ENCODE measurements at regions not wholly inside any gene's neighbourhood (a gene's known extent, or its start where the extent isn't known, plus 50 kb on each side); places are given as distances from the start of the nearest gene placed in this dataset.

DNA sequence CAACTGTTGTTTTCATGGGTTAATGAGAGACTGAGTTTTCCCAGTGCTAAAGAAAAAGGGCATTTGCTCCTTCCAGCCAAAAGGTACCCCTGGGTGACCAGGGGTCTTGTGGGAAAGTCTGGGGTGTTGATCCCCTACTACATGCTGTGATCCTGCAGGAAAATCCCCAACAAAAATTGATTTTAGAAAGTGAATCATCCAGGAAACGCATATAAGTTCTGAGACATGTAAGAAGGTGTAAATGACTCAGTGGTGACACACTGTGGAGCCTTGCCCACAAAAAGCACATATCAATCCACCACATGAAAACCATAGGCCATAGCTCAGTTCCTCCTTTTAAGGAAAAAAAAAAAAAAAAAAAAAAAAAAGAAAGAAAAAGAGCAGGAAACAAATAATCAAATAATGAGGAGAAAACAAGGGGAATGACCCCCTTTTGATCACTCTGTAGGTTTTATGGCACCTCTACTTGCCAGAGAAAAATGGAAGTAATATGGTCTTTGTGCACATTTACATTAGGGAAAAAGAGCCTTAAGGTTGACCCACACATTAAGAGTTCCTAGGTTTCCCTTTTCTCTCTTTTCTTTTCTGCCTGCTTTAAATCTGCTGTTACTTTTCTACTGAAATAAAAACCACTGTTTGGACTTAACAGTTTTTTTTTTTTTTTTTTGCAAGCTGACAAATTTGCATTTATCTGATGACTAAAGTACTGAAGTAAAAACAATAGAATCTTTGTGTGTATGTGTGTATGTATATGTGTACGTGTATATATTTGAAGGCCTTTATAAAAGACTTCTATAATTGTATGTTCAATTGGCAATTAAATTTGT lies 386.0 kb downstream of the KIF20B start:
- Mint-ChIP-seq H3K27me3 (no peaks in the 10 kb centered on the region), H3K27ac (no peak overlapping the region), H3K4me3 (no peak overlapping the region), H3K36me3 (ENCODE audit: low read depth) (no peaks in the 10 kb centered on the region), H3K9me3 (no peaks in the 10 kb centered on the region), H3K4me1 (ENCODE audit: low read depth) (no peaks in the 10 kb centered on the region)
- Histone ChIP-seq H3K9me3 (ENCODE audit: control insufficient read depth in 1 of 2, insufficient read depth in 1 of 2, low read length in 2 of 2) (no peaks in the 10 kb centered on the region), H3K4me3 (ENCODE audit: low read length) (no peak overlapping the region), H3K4me1 (ENCODE audit: insufficient read depth, low read length) (no peaks in the 10 kb centered on the region), H3K36me3 (ENCODE audit: insufficient read depth, low read length) (no peaks in the 10 kb centered on the region), H3K27ac (ENCODE audit: low read depth in 1 of 2, low read length in 2 of 2) (no peak overlapping the region), H3K27me3 (ENCODE audit: control insufficient read depth in 1 of 2, insufficient read depth in 2 of 2, low read length in 2 of 2) (no peaks in the 10 kb centered on the region)
- TF ChIP-seq, protein P1, sequence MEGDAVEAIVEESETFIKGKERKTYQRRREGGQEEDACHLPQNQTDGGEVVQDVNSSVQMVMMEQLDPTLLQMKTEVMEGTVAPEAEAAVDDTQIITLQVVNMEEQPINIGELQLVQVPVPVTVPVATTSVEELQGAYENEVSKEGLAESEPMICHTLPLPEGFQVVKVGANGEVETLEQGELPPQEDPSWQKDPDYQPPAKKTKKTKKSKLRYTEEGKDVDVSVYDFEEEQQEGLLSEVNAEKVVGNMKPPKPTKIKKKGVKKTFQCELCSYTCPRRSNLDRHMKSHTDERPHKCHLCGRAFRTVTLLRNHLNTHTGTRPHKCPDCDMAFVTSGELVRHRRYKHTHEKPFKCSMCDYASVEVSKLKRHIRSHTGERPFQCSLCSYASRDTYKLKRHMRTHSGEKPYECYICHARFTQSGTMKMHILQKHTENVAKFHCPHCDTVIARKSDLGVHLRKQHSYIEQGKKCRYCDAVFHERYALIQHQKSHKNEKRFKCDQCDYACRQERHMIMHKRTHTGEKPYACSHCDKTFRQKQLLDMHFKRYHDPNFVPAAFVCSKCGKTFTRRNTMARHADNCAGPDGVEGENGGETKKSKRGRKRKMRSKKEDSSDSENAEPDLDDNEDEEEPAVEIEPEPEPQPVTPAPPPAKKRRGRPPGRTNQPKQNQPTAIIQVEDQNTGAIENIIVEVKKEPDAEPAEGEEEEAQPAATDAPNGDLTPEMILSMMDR (IDR thresholded peaks at IDR 0.05): no peak
- intact Hi-C loops (cut with DNase I, micrococcal nuclease): no loop called here
- CTCF ChIA-PET: no interaction called here
- ATAC-seq (ENCODE audit: poor library complexity): no peak
- peak in 2 of 14 experiments; percentile 5 to 8 for DNase-seq
- POLR2A ChIA-PET: no interaction called here

DNA sequence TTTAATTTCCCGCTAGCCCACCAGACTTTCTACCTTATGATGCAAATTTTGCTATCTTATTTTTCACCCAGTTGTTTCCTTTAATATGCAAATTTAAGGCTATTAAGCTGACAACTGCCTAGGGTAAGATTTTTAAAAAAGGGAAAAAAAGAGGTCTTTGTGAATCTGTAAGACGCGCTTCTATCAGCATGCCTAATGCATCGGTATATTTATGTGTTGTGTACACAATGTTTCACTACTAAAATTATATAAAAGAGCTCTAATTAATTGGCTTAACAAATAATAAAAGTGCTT lies 386.6 kb downstream of the KIF20B start:
- H3K36me3 ChIP-seq (ENCODE audit: insufficient read depth, low read length): no peaks in the 10 kb centered on the region
- ChIA-PET CTCF (no interaction called here), POLR2A (no interaction called here)
- H3K4me1 ChIP-seq (ENCODE audit: insufficient read depth, low read length): no peaks in the 10 kb centered on the region
- no peaks in the 10 kb centered on the region for H3K9me3 ChIP-seq (ENCODE audit: control insufficient read depth in 1 of 2, insufficient read depth in 1 of 2, low read length in 2 of 2)
- Mint-ChIP-seq H3K9me3 (no peaks in the 10 kb centered on the region), H3K36me3 (ENCODE audit: low read depth) (no peaks in the 10 kb centered on the region), H3K27ac (no peak overlapping the region), H3K27me3 (no peaks in the 10 kb centered on the region), H3K4me3 (no peak overlapping the region), H3K4me1 (ENCODE audit: low read depth) (no peaks in the 10 kb centered on the region)
- intact Hi-C loops (cut with DNase I, micrococcal nuclease): no loop called here
- H3K27ac ChIP-seq (ENCODE audit: low read depth in 1 of 2, low read length in 2 of 2): no peak overlapping the region
- DNase-seq (no peak), ATAC-seq (ENCODE audit: poor library complexity) (no peak)
- TF ChIP-seq, protein P1 (IDR thresholded peaks at IDR 0.05): no peak
- no peaks in the 10 kb centered on the region for H3K27me3 ChIP-seq (ENCODE audit: control insufficient read depth in 1 of 2, insufficient read depth in 2 of 2, low read length in 2 of 2)
- no peak overlapping the region for H3K4me3 ChIP-seq (ENCODE audit: low read length)

DNA sequence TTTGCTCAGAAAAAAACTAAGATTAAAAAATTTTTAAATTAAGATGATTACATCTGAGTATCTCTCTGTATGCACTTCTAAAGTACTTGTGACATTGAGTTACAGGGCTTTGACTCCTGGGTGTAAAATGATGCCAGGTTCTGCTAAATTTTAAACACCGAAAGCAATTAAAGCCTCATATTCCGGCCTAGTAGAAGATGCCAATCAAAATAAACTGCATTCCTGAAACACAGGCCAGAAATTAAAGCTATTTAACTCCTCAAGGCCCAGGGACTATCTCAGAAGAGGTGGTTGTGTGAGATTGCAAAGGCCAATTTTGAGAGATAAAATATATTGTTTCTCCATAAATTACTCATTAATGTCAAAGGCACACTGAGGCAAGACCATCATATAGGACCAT lies 388.3 kb downstream of the KIF20B start:
- Histone ChIP-seq H3K27me3 (ENCODE audit: control insufficient read depth in 1 of 2, insufficient read depth in 2 of 2, low read length in 2 of 2) (no peaks in the 10 kb centered on the region), H3K4me1 (ENCODE audit: insufficient read depth, low read length) (no peaks in the 10 kb centered on the region), H3K27ac (ENCODE audit: low read depth in 1 of 2, low read length in 2 of 2) (no peak overlapping the region), H3K36me3 (ENCODE audit: insufficient read depth, low read length) (no peaks in the 10 kb centered on the region), H3K9me3 (ENCODE audit: control insufficient read depth in 1 of 2, insufficient read depth in 1 of 2, low read length in 2 of 2) (no peaks in the 10 kb centered on the region), H3K4me3 (ENCODE audit: low read length) (no peak overlapping the region)
- ChIA-PET CTCF (no interaction called here), POLR2A (no interaction called here)
- no peak overlapping the region for H3K27ac Mint-ChIP-seq
- DNase-seq (no peak), ATAC-seq (ENCODE audit: poor library complexity) (no peak)
- H3K36me3 Mint-ChIP-seq (ENCODE audit: low read depth): no peaks in the 10 kb centered on the region
- no peaks in the 10 kb centered on the region for H3K9me3 Mint-ChIP-seq
- H3K27me3 Mint-ChIP-seq: no peaks in the 10 kb centered on the region
- intact Hi-C loops (cut with DNase I, micrococcal nuclease): no loop called here
- no peak overlapping the region for H3K4me3 Mint-ChIP-seq
- TF ChIP-seq, protein P1 (IDR thresholded peaks at IDR 0.05): no peak
- H3K4me1 Mint-ChIP-seq (ENCODE audit: low read depth): no peaks in the 10 kb centered on the region

All from CD4-positive, alpha-beta T cell (primary cell).